ENCODE measurements at regions not wholly inside any gene's neighbourhood (a gene's known extent, or its start where the extent isn't known, plus 50 kb on each side); places are given as distances from the start of the nearest gene placed in this dataset.

DNA sequence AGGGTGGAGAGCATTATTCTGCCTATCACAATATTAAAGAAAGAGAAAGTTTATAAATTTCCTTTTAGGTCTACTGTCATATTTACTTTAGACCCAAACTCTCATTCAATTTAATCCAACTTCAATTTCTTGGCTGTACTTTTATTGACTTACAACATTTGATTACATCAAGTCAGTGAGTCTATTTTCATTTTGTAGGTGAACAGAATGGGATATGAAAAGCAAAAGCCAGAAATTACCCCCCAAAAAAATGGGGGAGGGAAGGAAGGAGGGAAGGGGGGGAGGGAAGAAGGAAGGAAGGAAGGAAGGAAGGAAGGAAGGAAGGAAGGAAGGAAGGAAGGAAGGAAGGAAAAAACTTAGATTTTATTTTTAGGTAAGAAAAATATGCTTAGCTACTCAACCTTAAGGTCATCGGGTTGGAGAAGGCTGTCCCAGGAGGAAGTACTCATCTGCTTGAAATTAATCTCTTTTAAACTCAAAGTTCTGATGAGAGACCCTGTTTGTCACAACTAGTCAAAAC lies 320.1 kb upstream of the ATP11B start:
- TF ChIP-seq GABPA (IDR thresholded peaks at IDR 0.05; ENCODE audit: low read depth): no peak
- TF ChIP-seq, protein P1, sequence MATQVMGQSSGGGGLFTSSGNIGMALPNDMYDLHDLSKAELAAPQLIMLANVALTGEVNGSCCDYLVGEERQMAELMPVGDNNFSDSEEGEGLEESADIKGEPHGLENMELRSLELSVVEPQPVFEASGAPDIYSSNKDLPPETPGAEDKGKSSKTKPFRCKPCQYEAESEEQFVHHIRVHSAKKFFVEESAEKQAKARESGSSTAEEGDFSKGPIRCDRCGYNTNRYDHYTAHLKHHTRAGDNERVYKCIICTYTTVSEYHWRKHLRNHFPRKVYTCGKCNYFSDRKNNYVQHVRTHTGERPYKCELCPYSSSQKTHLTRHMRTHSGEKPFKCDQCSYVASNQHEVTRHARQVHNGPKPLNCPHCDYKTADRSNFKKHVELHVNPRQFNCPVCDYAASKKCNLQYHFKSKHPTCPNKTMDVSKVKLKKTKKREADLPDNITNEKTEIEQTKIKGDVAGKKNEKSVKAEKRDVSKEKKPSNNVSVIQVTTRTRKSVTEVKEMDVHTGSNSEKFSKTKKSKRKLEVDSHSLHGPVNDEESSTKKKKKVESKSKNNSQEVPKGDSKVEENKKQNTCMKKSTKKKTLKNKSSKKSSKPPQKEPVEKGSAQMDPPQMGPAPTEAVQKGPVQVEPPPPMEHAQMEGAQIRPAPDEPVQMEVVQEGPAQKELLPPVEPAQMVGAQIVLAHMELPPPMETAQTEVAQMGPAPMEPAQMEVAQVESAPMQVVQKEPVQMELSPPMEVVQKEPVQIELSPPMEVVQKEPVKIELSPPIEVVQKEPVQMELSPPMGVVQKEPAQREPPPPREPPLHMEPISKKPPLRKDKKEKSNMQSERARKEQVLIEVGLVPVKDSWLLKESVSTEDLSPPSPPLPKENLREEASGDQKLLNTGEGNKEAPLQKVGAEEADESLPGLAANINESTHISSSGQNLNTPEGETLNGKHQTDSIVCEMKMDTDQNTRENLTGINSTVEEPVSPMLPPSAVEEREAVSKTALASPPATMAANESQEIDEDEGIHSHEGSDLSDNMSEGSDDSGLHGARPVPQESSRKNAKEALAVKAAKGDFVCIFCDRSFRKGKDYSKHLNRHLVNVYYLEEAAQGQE (IDR thresholded peaks at IDR 0.05; ENCODE audit: insufficient replicate concordance, low read depth): no peak
- TF ChIP-seq, protein P2, sequence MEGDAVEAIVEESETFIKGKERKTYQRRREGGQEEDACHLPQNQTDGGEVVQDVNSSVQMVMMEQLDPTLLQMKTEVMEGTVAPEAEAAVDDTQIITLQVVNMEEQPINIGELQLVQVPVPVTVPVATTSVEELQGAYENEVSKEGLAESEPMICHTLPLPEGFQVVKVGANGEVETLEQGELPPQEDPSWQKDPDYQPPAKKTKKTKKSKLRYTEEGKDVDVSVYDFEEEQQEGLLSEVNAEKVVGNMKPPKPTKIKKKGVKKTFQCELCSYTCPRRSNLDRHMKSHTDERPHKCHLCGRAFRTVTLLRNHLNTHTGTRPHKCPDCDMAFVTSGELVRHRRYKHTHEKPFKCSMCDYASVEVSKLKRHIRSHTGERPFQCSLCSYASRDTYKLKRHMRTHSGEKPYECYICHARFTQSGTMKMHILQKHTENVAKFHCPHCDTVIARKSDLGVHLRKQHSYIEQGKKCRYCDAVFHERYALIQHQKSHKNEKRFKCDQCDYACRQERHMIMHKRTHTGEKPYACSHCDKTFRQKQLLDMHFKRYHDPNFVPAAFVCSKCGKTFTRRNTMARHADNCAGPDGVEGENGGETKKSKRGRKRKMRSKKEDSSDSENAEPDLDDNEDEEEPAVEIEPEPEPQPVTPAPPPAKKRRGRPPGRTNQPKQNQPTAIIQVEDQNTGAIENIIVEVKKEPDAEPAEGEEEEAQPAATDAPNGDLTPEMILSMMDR (IDR thresholded peaks at IDR 0.05; ENCODE audit: insufficient read depth, low read length): no peak
- no peak for TF ChIP-seq POLR2AphosphoS5 (IDR thresholded peaks at IDR 0.05; ENCODE audit: low read depth)
- no peak for TF ChIP-seq SPI1 (IDR thresholded peaks at IDR 0.05; ENCODE audit: borderline replicate concordance, low read depth)
- Histone ChIP-seq H3K4me3 (replicated peaks; ENCODE audit: insufficient read depth, low read length) (no peak overlapping the region), H3K27me3 (ENCODE audit: insufficient read depth, poor library complexity, severe bottlenecking) (no peaks in the 10 kb centered on the region), H3K27ac (replicated peaks) (no peak overlapping the region)
- no peak for DNase-seq (ENCODE audit: low read depth in 1 of 2, low spot score in 1 of 2)

GRCh38 chr3:182478369-182478768 lies 314.9 kb upstream of the ATP11B start:
- Histone ChIP-seq H3K27me3 (ENCODE audit: insufficient read depth, poor library complexity, severe bottlenecking) (no peaks in the 10 kb centered on the region), H3K4me3 (replicated peaks; ENCODE audit: insufficient read depth, low read length) (no peak overlapping the region), H3K27ac (replicated peaks) (no peak overlapping the region)
- TF ChIP-seq, protein P2 (IDR thresholded peaks at IDR 0.05; ENCODE audit: insufficient read depth, low read length): no peak
- TF ChIP-seq GABPA (IDR thresholded peaks at IDR 0.05; ENCODE audit: low read depth) (no peak), POLR2AphosphoS5 (IDR thresholded peaks at IDR 0.05; ENCODE audit: low read depth) (no peak), SPI1 (IDR thresholded peaks at IDR 0.05; ENCODE audit: borderline replicate concordance, low read depth) (no peak)
- TF ChIP-seq, protein P1 (IDR thresholded peaks at IDR 0.05; ENCODE audit: insufficient replicate concordance, low read depth): no peak
- no peak for DNase-seq (ENCODE audit: low read depth in 1 of 2, low spot score in 1 of 2)

DNA sequence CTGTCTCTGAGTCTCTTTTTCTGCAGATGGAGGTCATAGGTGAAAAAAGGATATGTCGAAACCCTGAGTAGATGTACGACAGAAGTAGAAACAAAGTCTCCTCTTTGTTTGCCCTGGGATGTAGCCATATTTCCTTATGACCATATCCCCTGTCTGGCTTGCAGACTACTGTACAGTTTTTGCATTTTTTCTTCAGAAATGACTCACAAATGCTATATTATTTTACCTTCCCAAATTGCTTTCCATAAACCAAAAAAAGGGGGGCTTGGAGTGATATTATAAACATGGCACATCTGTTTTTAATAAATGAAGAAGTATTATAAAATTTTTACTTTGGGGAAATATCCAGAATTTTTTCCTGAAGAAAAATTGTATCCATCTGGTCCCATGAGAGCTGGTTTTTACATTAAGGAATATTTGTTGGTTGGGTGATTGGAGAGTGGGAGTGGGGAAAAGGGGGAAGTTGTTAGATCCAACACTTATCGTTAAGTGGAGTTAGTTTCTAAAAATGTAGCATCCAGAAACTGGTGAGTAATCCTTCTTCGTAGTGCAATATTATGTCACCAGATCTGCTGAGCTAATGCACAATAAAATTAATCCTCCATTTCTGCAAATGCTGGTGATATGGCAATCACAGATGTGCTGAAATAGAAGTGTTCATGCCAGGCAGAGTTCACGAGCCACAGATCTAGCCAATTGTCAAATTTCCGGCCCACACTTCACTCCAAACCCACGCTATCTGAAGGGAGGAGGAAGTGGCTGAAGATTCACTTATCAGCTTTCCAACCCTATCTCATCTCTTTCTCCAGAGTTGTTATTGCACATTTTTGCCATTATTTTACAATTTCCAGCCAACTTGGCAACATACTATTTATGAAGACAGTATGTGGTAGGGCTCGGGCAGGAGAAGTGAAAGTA lies 313.6 kb upstream of the ATP11B start:
- no peak overlapping the region for H3K27ac ChIP-seq (replicated peaks)
- H3K27me3 ChIP-seq (ENCODE audit: insufficient read depth, poor library complexity, severe bottlenecking): no peaks in the 10 kb centered on the region
- DNase-seq (ENCODE audit: low read depth in 1 of 2, low spot score in 1 of 2): no peak
- TF ChIP-seq SPI1 (IDR thresholded peaks at IDR 0.05; ENCODE audit: borderline replicate concordance, low read depth): no peak
- no peak for TF ChIP-seq POLR2AphosphoS5 (IDR thresholded peaks at IDR 0.05; ENCODE audit: low read depth)
- TF ChIP-seq, protein P2 (IDR thresholded peaks at IDR 0.05; ENCODE audit: insufficient read depth, low read length): no peak
- TF ChIP-seq GABPA (IDR thresholded peaks at IDR 0.05; ENCODE audit: low read depth): no peak
- TF ChIP-seq, protein P1 (IDR thresholded peaks at IDR 0.05; ENCODE audit: insufficient replicate concordance, low read depth): no peak
- H3K4me3 ChIP-seq (replicated peaks; ENCODE audit: insufficient read depth, low read length): no peak overlapping the region

Data from HL-60 (cell line).